PC-3 (cell line): ENCODE measurements at regions not wholly inside any gene's neighbourhood (a gene's known extent, or its start where the extent isn't known, plus 50 kb on each side); places are given as distances from the start of the nearest gene placed in this dataset.

Experiments used
- EZH2phosphoT487 ChIP-seq: fragments of 300-600 bp; sonication (generic); IDR thresholded peaks from 2 replicates; pipeline ENCODE4 v1.6.1; 2018; ENCODE audit warnings: mild to moderate bottlenecking, antibody characterized with exemption, low read length, borderline replicate concordance
- TF ChIP-seq, protein P1 (sequence below): fragments of 300-600 bp; sonication (generic); conservative IDR thresholded peaks from 2 replicates; pipeline ENCODE4 v1.5.1; 2017; ENCODE audit warnings: antibody characterized with exemption, low read depth, mild to moderate bottlenecking, low read length

GRCh38 chr15:29522373-29523276 is 253.0 kb upstream of the NSMCE3 start:
- TF ChIP-seq, protein P1, sequence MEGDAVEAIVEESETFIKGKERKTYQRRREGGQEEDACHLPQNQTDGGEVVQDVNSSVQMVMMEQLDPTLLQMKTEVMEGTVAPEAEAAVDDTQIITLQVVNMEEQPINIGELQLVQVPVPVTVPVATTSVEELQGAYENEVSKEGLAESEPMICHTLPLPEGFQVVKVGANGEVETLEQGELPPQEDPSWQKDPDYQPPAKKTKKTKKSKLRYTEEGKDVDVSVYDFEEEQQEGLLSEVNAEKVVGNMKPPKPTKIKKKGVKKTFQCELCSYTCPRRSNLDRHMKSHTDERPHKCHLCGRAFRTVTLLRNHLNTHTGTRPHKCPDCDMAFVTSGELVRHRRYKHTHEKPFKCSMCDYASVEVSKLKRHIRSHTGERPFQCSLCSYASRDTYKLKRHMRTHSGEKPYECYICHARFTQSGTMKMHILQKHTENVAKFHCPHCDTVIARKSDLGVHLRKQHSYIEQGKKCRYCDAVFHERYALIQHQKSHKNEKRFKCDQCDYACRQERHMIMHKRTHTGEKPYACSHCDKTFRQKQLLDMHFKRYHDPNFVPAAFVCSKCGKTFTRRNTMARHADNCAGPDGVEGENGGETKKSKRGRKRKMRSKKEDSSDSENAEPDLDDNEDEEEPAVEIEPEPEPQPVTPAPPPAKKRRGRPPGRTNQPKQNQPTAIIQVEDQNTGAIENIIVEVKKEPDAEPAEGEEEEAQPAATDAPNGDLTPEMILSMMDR: no peak
- TF ChIP-seq EZH2phosphoT487: no peak
